NCI-H1694 treated with DMSO at 0.1 percent for 48 hours (cell line): ENCODE measurements at regions not wholly inside any gene's neighbourhood (a gene's known extent, or its start where the extent isn't known, plus 50 kb on each side); places are given as distances from the start of the nearest gene placed in this dataset.

ENCODE experiments used
- DNase-seq: peaks from one replicate; lab custom pipeline; 2025; lab: John Stamatoyannopoulos, UW

DNA sequence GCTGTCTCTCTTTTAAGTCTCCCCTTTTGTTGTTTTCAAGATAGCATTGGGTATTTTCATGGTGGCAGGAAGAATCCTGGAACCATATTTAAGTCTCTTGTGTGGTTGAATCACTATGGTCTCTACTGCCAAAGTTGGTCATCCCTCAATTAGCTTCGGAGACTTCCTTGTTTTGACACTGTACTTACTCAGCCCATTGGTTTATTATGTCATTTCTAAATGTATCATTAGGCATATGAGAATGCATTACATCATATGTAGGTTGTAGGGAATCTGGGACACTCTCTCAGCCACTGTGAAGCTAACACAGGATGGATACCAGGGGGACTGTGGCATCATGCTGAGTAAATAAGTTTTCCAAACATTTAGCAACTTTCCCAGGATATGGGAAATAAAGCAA lies 211.8 kb downstream of the DTHD1 start:
- no peak for DNase-seq

DNA sequence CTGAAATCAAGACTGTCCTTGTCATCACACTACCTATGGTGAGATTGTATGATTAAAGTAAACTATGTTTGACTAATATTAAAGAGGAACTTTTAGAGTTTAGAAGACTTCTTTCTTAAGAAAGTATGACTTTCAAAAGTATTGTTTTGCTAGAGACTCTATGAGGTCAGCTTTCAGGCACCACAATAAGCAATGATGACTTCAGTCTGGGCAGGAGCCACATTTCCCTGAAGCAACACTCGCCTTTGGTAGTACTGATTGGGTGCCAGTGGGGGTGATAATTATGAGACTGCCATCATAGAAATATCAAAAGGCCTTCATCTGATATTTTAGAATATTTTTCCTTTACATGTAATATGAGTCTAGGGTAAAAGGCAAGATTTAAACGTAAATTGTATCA lies 212.6 kb downstream of the DTHD1 start:
- no peak for DNase-seq

DNA sequence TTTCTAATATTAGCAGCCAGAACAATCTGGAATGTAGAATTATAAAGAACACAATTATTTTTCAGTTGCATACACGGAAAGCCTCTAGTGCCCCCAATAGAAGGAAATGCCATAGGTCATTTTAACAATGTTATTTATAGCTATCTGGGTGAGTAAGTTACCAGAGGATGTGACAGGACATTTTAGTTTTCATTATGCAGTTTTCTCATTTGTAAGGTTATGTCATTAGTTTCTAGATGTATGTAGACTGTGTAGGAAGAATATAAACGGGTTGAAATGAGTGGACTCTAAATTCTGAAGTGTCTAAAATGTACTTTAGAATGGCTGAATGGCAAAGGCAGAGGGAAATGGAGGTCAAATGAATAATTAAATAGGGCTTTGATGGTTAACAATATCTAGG lies 213.3 kb downstream of the DTHD1 start:
- DNase-seq, result no peak

DNA sequence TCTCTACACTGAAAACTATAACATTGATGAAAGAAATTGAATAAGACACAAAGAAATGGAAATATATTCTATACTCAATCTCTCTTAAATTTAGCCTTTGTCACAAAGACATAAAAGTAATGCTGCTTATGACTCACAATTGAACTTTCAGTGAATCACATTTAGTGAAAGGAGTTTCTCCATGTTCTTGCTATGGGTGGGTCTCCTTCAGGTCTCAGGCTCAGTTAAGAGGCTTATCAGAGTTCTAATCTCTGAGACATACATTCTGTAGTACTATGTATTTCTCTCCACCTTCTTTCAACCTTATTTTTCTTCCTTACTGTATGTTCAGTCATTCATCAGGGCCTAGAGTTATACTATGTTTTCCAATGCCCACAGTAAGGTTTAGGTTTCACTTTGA lies 220.9 kb downstream of the DTHD1 start:
- no peak for DNase-seq

DNA sequence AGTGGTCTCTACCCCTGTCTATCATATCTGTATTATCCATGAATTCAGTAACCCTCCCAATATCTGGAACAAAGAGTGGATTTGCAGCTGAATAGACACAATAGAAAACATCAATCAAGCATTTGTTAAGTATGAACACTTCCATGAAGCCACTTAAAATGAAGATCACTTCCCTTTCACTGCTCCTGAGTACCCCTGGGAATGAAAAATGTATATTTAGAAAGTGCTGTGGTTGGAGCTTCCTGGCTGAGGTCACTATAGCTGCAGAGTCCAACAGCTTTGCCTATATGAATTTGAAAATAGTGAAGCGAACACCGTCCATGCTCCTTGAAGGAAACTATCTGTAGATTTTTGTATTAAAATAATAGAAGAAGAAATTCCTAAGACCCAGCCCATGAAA lies 227.0 kb downstream of the DTHD1 start:
- DNase-seq, result no peak

DNA sequence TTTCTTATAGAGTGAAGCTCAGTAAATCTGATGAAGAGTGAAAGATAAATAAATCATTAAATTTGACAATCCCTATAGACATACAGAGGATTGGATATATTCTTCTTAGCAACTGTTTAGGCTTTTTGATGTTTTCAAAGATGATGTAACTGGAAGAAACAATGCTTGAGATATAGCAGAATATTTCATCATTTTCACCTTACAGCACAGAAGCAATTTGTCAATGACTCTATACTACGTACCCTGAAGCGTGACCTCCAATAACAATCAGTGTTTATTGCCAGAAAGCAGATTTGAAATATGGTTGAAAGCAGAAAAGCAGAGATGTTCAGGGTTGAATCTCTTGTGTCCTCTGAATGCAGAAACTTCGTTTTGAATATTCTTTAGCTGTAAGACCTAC lies 228.4 kb downstream of the DTHD1 start:
- no peak for DNase-seq

DNA sequence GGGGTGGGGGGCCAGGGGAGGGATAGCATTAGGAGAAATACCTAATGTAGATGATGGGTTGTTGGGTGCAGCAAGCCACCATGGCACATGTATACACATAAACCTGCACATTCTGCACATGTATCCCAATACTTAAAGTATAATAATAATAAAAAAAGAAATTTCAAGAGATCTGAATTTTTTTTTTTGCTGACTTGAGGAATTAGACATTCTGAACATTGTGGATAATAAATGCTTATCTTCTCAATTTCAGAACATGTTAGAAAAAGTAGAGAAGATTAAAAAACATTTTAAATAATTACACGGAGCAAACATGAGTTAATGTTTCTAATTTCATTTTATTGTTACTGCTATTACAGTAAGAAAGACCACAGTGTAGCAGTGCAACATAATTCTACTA lies 230.4 kb downstream of the DTHD1 start:
- no peak for DNase-seq

DNA sequence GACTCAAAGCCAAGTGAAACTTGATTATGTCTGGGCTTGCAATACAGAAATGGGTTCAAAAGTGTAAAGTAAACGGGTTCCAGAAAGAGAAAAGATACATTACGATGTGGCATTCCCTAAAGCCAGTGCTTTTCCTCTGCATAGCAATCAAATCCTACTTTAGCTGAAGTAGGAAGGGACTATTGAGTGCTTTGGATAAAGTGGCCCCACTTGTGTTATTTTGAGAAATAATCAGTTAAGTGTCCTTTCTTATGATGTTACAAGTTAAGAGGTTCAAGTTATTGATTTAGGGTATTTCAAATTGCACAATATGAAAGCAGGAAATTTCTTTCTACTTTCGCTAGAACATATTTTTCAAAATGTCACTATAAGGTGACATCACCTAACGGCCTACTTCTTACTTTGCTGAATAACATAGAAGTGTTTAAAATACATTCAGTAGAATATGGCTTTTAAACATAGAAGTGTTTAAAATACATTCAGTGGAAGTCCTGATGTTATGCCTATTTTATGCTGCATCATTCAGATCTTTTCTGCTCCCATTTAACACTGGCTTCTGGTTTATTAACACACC lies 235.2 kb downstream of the DTHD1 start:
- no peak for DNase-seq

DNA sequence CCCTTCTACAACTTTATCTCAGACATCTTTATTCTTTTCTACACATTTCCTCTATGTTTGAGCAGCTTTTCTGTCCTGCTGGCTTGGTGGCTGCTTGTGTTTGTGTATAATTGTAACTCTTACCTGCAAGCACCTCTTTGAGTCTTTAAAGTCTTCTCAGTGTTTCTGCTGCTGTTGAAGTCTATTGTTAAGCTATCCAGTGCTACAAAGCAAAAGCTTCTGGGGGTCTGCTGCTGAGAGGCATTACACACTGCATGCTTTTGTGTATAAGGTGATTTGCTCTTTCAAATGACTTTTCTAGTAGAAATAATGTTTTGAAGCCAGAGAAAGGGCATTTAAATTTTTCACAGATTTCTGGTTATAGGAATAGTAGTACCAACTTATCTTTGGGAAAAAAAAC lies 241.8 kb downstream of the DTHD1 start:
- no peak for DNase-seq

DNA sequence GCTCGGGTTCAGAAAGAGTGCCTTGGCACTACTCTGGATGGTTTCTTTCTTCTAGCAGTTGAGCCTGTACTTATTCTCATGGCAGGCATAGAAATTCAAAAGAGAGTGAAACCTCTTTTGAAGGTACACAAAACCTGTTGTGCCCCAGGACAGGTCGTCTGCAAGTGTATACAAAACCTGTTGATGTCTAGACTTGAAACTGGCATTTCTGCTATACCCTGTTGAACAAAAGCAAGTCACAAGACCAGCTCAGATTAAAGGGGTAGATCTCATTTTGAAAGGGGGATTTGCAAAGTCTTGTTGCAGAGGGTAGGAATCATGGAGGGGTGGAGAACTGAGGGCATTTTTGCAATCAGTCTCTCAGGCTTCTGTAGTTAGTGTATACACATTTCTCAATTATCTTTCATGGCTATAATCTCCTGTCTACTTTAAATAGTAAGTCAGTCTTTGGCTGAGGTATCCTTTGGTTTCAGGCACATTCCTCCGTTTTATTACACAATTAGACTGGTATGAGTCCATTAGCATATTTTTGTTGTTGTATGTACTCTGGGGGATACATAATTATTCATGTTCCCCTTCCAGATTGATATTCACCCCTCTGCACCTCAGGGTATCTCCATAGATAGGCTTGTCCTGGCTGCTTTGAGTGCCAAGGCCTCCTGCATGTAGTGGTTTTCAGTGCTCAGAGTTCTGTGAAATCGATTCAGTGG lies 251.4 kb downstream of the DTHD1 start:
- DNase-seq, result no peak

DNA sequence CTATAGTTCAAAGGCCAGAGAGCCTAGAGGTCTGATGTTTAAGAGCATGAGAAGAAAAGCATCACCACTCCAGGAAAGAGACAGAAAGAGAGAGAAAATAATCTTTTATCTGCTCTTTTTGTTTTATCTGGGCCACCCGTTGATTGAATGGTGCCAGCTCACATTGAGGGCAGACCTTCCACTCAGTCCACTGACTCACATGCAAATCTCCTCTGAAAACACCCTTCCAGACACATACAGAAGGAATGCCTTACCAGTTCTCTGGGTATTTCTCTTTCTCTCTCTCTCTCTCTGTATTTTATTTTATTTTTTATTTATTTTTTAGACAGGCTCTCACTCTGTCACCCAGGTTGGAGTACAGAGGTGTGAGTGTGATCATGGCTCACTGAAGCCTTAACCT lies 252.5 kb downstream of the DTHD1 start:
- no peak for DNase-seq

DNA sequence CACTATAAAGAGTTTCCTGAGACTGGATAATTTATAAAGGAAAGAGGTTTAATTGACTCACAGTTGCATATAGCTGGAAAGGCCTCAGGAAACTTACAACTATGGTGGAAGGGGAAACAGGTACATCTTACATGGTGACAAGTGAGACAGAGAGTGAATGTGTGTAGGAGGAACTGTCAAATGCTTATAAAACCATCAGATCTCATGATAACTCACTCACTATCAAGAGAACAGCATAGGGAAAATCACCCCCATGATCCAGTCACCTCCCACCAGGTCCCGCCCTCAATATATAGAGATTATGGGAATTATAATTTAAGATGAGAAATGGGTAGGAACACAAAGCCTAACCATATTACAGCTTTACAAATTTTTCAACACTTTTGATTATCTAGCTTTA lies 266.0 kb downstream of the DTHD1 start:
- DNase-seq, result no peak

DNA sequence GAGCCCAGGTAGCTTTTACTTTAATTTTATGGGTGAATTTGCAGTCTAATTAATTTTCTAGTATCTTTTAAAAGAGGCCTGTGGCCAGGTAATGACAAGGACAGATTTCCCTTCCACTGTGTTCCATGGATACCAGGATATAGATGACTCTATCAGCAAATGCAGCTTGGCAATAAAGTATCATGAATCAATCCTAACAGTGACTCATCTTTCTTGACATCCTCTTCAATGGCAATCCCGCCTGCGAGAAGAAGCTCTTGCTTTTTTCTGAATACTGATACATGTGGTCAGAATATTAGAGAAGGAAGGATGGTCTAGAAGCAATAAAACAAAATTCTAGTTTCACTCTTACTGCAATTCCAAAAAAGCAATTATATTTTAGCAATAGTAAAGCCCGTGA lies 267.8 kb downstream of the DTHD1 start:
- DNase-seq, result no peak

DNA sequence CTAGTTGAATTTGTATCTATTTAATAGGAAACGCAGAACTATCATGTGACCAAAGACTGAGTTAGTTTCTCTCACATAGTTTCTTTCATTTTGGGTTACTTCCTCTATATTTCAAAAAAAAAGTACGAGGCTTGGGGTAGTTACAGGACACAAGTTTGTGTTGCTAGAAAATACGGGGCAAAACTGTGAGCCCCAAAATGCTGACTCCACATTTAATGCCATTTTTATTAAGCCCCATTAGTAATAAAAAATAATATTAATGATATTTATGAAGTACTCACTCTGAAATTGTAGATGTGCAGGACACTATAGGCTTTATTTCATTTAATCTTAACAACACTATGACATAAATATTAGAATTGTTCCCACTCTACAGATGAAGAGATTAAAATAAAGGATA lies 268.6 kb downstream of the DTHD1 start:
- DNase-seq, result no peak

DNA sequence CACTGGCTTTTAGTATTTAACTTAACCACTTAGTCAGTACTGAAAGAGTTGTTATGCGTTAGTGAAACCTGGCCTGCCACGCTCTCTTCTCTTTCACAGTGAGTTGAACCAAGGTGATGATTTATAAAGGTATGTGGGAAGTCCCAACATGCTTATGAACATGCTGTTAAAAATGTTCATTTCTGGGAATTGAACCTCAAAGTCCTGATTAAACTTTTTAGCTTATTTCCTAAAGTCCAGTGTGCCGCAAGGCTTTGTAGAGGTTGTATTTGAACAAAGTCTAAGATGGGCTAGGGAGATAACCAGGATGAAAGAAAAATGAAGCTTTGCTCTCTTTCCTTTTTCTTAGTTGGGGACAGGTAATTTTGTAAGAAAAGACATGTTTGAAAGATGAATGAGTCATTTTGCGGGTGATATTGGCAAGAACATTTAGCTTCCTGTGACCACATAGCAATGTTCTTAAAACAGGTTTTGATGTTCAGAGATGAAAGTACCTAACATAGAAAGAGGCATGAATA lies 270.3 kb downstream of the DTHD1 start:
- DNase-seq, result no peak

DNA sequence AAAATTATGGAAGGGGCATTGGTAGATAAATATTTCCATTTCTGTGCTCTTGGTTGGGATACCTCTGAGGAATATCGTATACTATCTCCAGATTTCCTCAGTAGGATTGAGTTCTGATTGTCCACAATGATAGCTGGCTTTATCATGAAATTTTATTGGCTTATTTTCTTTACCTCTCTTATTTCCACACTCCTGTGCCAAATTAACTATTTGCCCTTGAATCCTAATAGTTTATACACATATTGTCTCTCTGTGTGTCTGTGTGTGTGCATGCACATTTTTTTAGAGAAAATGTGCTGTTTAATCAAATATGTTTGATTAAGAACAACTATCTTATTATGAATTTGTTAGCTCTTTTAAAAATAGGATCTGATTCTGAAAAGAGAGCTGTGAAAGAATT lies 271.6 kb downstream of the DTHD1 start:
- DNase-seq, result no peak

DNA sequence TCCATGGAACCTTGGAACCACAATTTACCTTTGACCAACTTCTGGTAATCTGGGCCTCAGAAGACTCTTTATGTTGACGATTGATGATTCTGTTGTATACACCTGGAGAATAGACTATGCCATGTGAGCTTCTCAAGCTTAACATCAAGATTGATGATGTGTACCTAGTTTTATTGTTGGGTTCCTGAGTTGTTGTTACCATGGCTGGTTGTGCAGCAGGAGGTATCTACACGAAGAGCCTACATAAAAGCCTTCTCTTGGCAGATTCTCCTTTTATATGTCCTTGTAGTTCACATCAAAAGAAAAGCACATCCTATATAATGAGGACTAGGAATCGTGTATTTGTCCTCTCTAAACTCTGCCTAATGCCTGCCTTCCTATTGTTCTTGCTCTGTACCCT lies 272.0 kb downstream of the DTHD1 start:
- no peak for DNase-seq

DNA sequence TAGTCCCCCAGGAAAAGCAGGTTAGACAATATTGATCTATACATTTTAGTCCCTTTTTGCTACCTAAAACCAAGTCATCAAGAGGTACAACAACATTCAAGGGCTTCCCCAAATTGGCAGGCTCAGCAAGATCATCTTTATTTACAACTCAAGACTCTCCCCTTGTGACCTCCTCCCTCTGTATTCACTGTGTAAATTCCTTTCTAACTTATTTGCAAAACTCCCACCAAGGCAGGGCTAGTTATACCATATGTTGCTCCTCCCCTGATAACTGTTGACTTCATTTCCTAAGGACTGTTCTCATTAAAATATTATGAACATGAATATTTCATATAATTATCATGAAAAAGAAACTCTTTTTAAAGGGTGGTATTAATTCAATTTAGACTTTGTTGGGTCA lies 275.6 kb downstream of the DTHD1 start:
- DNase-seq, result no peak

DNA sequence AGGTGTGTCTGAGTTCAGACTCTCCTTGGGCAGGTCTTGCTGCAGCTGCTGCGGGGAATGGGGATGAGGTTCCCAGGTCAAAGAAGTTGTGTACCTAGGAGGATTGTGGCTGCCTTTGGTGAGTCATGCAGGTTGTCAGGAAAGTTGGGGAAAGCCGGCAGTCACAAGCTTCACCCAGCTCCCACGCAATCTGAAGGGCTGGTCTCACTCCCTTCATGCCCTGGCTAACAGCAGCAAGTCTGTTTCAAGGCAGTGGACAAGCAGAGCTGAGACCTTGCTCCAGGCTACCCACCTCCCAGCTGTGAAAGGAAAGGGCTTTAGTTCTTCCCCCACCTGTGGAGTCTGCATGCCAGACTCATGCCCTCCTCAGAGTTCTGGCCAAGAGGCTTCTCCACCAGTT lies 287.2 kb downstream of the DTHD1 start:
- no peak for DNase-seq

DNA sequence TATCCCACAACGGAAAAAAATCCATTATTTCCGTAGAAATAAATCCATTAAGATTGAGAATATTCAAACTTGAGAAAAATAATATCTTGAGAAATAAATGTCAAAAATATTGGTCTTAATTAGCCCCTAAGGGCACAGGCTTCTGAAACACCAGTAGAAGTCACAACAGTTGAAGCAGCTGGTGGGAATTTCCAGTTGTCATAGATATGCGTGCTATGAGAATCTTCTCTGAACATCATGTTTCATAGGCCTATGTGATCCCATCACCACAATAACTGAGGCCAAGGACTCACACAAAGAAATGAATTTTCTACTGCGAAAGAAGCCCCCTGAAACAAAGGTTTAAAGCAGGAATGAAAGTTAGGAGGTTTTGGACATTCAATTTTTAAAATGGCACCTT lies 292.0 kb downstream of the DTHD1 start:
- no peak for DNase-seq

DNA sequence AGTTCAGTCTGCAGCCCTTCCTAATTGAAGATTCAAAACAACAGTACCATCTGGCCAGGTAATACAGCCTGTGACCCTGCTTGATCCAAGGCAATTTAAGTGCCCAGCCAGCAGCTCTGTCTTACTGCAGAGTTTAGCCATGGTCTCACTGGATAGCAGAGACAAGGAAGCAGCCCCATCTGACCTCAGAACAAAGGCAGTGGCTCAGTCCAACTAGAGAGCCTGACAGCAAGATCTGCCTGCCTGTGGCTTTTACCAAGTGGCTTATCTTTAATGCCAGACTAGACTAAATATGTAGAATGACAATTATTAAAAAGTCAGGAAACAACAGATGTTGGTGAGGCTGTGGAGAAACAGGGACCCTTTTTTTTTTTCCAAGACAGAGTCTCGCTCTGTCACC lies 293.4 kb downstream of the DTHD1 start:
- DNase-seq, result no peak

DNA sequence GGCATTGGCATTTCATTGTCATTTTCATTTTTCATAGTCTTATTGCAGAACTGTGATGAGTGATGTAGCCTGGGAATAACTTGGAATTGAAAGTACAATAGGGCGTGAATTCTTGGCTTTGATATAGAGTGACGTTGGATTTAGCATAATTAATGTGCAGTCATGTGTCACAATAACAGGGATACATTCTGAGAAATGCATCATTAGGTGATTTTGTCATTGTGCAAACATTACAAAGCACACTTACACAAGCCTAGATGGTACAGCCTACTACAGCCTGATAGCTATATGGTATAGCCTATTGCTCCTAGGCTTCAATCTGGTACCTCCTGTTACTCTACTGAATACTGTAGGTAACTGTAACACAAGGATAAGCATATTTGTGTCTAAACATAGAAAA lies 300.8 kb downstream of the DTHD1 start:
- DNase-seq, result no peak

DNA sequence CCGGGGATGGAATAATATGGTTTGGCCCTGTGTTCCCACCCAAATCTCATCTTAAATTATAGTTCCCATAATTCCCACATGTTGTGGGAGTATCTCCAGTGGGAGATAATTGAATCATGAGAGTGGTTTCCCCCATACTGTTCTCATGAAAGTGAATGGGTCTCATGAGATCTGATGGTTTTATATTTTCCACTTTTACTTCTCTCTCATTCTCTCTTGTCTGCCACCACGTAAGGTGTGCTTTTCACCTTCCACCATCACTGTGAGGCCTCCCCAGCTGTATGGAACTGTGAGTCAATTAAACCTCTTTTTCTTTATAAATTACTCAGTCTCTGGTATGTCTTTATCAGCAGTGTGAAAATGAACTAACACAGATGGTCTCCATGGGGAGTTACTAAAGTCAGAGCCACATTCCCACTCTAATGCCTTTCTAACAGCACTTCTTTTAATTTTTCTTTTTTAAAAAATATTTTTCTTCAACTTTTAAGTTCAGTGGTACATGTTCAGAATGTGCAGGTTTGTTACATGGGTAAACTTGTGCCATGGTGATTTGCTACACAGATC lies 306.6 kb downstream of the DTHD1 start:
- no peak for DNase-seq

DNA sequence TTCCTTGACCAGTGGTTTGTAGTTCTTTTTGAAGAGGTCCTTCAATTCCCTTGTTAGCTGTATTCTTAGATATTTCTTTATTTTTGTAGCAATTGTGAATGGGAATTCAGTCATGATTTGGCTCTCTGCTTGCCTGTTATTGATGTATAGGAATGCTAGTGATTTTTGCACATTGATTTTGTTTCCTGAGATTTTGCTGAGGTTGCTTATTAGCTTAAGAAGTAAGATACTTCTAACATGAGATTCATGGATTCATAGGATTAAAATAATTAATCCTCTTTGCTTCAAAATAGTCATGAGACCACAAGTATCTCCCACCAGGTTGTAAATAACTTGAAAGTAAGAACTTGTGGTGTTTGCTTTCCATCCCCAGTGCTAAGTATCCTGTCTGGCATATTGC lies 308.9 kb downstream of the DTHD1 start:
- no peak for DNase-seq
